GM23338 (cell line): ENCODE measurements at regions not wholly inside any gene's neighbourhood (a gene's known extent, or its start where the extent isn't known, plus 50 kb on each side); places are given as distances from the start of the nearest gene placed in this dataset.

Source experiments
- ATAC-seq: fragments of 200-7000 bp; cut with Tn5 transposase; 3 replicates; pipeline ENCODE4 v1.9.1; 2020
- DNase-seq: peaks from one replicate; pipeline ENCODE4 v3.0.0-alpha.2; 2015; ENCODE audit warnings: low spot score
- H2AFZ ChIP-seq: fragments of 200-600 bp; sonication (generic); 2 replicates; pipeline ENCODE4 v1.8.0; 2016; ENCODE audit warnings: antibody characterized with exemption, mild to moderate bottlenecking, moderate library complexity
- H3F3A ChIP-seq: fragments of 200-600 bp; sonication (generic); replicated peaks from 2 replicates; pipeline ENCODE4 v1.8.0; 2017; ENCODE audit warnings: antibody characterized with exemption, mixed run types, low read depth
- H3K27ac ChIP-seq: fragments of 200-600 bp; sonication (generic); 2 replicates; pipeline ENCODE4 v1.6.1; 2016; ENCODE audit warnings: low read depth
- H3K27me3 ChIP-seq: fragments of 200-600 bp; sonication (generic); 2 replicates; pipeline ENCODE4 v1.8.0; 2016; ENCODE audit warnings: mild to moderate bottlenecking, mixed run types, moderate library complexity; ENCODE audit not compliant: insufficient read depth
- H3K36me3 ChIP-seq: fragments of 200-600 bp; sonication (generic); 2 replicates; pipeline ENCODE4 v1.8.0; 2016; ENCODE audit warnings: mild to moderate bottlenecking; ENCODE audit not compliant: insufficient read depth
- H3K4me1 ChIP-seq: fragments of 200-600 bp; sonication (generic); 2 replicates; pipeline ENCODE4 v1.8.0; 2016; ENCODE audit warnings: mild to moderate bottlenecking, moderate library complexity; ENCODE audit not compliant: insufficient read depth
- H3K4me2 ChIP-seq: fragments of 200-600 bp; sonication (generic); 2 replicates; pipeline ENCODE4 v1.7.1; 2017; ENCODE audit warnings: mixed run types
- H3K4me3 ChIP-seq: fragments of 200-600 bp; sonication (generic); 2 replicates; pipeline ENCODE4 v1.6.1; 2016; ENCODE audit warnings: mixed run types
- H3K79me2 ChIP-seq: fragments of 200-600 bp; sonication (generic); replicated peaks from 2 replicates; pipeline ENCODE4 v1.8.0; 2017; ENCODE audit warnings: mild to moderate bottlenecking; ENCODE audit not compliant: insufficient read depth
- H3K9me2 ChIP-seq: fragments of 200-600 bp; sonication (generic); 2 replicates; pipeline ENCODE4 v1.8.0; 2017; ENCODE audit not compliant: insufficient read depth
- H4K20me1 ChIP-seq: fragments of 200-600 bp; sonication (generic); replicated peaks from 2 replicates; pipeline ENCODE4 v1.8.0; 2017; ENCODE audit warnings: mild to moderate bottlenecking; ENCODE audit not compliant: insufficient read depth
- H3K27ac Mint-ChIP-seq: 2 replicates; pipeline ENCODE4 v1.8.0; 2020; ENCODE audit warnings: inconsistent platforms, mild to moderate bottlenecking, moderate library complexity, mixed read lengths
- H3K27me3 Mint-ChIP-seq: 3 replicates; pipeline ENCODE4 v1.8.0; 2022; ENCODE audit warnings: low read depth, mild to moderate bottlenecking, moderate library complexity, mixed read lengths, inconsistent platforms; ENCODE audit not compliant: insufficient read depth, poor library complexity
- H3K36me3 Mint-ChIP-seq: 3 replicates; pipeline ENCODE4 v1.8.0; 2021; ENCODE audit warnings: low read depth, mild to moderate bottlenecking, inconsistent platforms, moderate library complexity, mixed read lengths
- H3K4me1 Mint-ChIP-seq: 3 replicates; pipeline ENCODE4 v1.8.0; 2020; ENCODE audit warnings: mild to moderate bottlenecking, inconsistent platforms, mixed read lengths
- H3K4me3 Mint-ChIP-seq: 3 replicates; pipeline ENCODE4 v1.8.0; 2021; ENCODE audit warnings: moderate library complexity, mild to moderate bottlenecking, inconsistent platforms, mixed read lengths
- H3K9me3 Mint-ChIP-seq: 3 replicates; pipeline ENCODE4 v1.8.0; 2020; ENCODE audit warnings: moderate library complexity, mild to moderate bottlenecking, inconsistent platforms, mixed read lengths
- CREB1 ChIP-seq: fragments of 250-450 bp; sonication (Bioruptor Pico); IDR thresholded peaks from 2 replicates; pipeline ENCODE4 v1.5.0; 2020; ENCODE audit warnings: low read depth, mild to moderate bottlenecking, moderate library complexity
- CTCF ChIP-seq, 2 experiments: fragments of 200-600 bp in 1 of 2; sonication (generic) in 1 of 2; conservative IDR thresholded peaks; 2 replicates each; pipeline versions ENCODE4 v1.5.1 to v1.6.1; 2016 to 2017; ENCODE audit warnings: antibody characterized with exemption in 2 of 2, low read depth in 2 of 2, mild to moderate bottlenecking in 2 of 2, moderate library complexity in 1 of 2
- EZH2phosphoT487 ChIP-seq: fragments of 200-600 bp; sonication (generic); IDR thresholded peaks from one replicate; pipeline ENCODE4 v1.8.1; 2018; ENCODE audit warnings: antibody characterized with exemption; ENCODE audit not compliant: unreplicated experiment
- STAT1 ChIP-seq: IDR thresholded peaks from one replicate; pipeline ENCODE4 v1.6.1; 2016; ENCODE audit warnings: antibody characterized with exemption; ENCODE audit not compliant: unreplicated experiment
- ZNF331 ChIP-seq: fragments of 250-450 bp; sonication (Bioruptor Pico); IDR thresholded peaks from 2 replicates; pipeline ENCODE4 v1.5.0; 2020; ENCODE audit warnings: low read depth, mild to moderate bottlenecking, moderate library complexity
- TF ChIP-seq, protein P1 (sequence below): IDR thresholded peaks from 2 replicates; pipeline ENCODE4 v1.6.1; 2016; ENCODE audit warnings: antibody characterized with exemption
- TF ChIP-seq, protein P2 (sequence below): fragments of 250-450 bp; sonication (Bioruptor Pico); IDR thresholded peaks from 2 replicates; pipeline ENCODE4 v1.5.0; 2020; ENCODE audit warnings: mild to moderate bottlenecking, moderate library complexity
- TF ChIP-seq, protein P3 (sequence below): IDR thresholded peaks from one replicate; pipeline ENCODE4 v1.6.1; 2018; ENCODE audit warnings: antibody characterized with exemption; ENCODE audit not compliant: unreplicated experiment

DNA sequence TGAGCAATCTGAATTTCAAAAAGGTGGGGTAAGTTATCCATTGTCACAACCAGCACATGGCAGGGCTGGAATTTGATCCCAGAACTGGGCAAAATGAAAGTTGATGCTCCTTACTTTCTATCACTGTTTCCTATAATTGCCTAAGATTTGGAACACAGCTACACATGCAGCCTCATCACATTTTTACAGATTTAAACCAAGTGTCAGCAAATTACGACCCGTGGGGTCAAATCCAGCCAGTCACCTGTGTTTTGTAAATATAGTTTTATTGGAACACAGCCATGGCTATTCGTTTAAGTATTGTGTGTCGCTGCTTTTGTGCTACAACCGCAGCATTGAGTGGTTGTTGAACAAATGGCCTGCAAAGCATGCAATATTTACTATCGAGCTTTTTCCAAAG, 94.3 kb downstream of the SREK1 start:
- DNase-seq (no peak), ATAC-seq (no peak)
- H3K4me1 Mint-ChIP-seq, result peaks cover 3% of the 10 kb centered on the region
- TF ChIP-seq CTCF (conservative IDR thresholded peaks at IDR 0.05; ENCODE audit: low read depth in 2 of 2) (no peak), EZH2phosphoT487 (no peak), ZNF331 (no peak), CREB1 (CRISPR knock-in tag) (no peak), STAT1 (no peak)
- TF ChIP-seq, protein P1, sequence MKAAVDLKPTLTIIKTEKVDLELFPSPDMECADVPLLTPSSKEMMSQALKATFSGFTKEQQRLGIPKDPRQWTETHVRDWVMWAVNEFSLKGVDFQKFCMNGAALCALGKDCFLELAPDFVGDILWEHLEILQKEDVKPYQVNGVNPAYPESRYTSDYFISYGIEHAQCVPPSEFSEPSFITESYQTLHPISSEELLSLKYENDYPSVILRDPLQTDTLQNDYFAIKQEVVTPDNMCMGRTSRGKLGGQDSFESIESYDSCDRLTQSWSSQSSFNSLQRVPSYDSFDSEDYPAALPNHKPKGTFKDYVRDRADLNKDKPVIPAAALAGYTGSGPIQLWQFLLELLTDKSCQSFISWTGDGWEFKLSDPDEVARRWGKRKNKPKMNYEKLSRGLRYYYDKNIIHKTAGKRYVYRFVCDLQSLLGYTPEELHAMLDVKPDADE, result no peak
- TF ChIP-seq, protein P2, sequence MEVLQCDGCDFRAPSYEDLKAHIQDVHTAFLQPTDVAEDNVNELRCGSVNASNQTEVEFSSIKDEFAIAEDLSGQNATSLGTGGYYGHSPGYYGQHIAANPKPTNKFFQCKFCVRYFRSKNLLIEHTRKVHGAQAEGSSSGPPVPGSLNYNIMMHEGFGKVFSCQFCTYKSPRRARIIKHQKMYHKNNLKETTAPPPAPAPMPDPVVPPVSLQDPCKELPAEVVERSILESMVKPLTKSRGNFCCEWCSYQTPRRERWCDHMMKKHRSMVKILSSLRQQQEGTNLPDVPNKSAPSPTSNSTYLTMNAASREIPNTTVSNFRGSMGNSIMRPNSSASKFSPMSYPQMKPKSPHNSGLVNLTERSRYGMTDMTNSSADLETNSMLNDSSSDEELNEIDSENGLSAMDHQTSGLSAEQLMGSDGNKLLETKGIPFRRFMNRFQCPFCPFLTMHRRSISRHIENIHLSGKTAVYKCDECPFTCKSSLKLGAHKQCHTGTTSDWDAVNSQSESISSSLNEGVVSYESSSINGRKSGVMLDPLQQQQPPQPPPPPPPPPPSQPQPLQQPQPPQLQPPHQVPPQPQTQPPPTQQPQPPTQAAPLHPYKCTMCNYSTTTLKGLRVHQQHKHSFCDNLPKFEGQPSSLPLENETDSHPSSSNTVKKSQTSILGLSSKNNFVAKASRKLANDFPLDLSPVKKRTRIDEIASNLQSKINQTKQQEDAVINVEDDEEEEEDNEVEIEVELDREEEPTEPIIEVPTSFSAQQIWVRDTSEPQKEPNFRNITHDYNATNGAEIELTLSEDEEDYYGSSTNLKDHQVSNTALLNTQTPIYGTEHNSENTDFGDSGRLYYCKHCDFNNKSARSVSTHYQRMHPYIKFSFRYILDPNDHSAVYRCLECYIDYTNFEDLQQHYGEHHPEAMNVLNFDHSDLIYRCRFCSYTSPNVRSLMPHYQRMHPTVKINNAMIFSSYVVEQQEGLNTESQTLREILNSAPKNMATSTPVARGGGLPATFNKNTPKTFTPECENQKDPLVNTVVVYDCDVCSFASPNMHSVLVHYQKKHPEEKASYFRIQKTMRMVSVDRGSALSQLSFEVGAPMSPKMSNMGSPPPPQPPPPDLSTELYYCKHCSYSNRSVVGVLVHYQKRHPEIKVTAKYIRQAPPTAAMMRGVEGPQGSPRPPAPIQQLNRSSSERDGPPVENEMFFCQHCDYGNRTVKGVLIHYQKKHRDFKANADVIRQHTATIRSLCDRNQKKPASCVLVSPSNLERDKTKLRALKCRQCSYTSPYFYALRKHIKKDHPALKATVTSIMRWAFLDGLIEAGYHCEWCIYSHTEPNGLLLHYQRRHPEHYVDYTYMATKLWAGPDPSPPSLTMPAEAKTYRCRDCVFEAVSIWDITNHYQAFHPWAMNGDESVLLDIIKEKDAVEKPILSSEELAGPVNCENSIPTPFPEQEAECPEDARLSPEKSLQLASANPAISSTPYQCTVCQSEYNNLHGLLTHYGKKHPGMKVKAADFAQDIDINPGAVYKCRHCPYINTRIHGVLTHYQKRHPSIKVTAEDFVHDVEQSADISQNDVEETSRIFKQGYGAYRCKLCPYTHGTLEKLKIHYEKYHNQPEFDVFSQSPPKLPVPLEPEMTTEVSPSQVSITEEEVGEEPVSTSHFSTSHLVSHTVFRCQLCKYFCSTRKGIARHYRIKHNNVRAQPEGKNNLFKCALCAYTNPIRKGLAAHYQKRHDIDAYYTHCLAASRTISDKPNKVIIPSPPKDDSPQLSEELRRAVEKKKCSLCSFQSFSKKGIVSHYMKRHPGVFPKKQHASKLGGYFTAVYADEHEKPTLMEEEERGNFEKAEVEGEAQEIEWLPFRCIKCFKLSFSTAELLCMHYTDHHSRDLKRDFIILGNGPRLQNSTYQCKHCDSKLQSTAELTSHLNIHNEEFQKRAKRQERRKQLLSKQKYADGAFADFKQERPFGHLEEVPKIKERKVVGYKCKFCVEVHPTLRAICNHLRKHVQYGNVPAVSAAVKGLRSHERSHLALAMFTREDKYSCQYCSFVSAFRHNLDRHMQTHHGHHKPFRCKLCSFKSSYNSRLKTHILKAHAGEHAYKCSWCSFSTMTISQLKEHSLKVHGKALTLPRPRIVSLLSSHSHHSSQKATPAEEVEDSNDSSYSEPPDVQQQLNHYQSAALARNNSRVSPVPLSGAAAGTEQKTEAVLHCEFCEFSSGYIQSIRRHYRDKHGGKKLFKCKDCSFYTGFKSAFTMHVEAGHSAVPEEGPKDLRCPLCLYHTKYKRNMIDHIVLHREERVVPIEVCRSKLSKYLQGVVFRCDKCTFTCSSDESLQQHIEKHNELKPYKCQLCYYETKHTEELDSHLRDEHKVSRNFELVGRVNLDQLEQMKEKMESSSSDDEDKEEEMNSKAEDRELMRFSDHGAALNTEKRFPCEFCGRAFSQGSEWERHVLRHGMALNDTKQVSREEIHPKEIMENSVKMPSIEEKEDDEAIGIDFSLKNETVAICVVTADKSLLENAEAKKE, result no peak
- TF ChIP-seq, protein P3, sequence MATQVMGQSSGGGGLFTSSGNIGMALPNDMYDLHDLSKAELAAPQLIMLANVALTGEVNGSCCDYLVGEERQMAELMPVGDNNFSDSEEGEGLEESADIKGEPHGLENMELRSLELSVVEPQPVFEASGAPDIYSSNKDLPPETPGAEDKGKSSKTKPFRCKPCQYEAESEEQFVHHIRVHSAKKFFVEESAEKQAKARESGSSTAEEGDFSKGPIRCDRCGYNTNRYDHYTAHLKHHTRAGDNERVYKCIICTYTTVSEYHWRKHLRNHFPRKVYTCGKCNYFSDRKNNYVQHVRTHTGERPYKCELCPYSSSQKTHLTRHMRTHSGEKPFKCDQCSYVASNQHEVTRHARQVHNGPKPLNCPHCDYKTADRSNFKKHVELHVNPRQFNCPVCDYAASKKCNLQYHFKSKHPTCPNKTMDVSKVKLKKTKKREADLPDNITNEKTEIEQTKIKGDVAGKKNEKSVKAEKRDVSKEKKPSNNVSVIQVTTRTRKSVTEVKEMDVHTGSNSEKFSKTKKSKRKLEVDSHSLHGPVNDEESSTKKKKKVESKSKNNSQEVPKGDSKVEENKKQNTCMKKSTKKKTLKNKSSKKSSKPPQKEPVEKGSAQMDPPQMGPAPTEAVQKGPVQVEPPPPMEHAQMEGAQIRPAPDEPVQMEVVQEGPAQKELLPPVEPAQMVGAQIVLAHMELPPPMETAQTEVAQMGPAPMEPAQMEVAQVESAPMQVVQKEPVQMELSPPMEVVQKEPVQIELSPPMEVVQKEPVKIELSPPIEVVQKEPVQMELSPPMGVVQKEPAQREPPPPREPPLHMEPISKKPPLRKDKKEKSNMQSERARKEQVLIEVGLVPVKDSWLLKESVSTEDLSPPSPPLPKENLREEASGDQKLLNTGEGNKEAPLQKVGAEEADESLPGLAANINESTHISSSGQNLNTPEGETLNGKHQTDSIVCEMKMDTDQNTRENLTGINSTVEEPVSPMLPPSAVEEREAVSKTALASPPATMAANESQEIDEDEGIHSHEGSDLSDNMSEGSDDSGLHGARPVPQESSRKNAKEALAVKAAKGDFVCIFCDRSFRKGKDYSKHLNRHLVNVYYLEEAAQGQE, result no peak
- H3K27me3 ChIP-seq, result no peaks in the 10 kb centered on the region
- no peak overlapping the region for H3K27ac ChIP-seq
- H3K27ac Mint-ChIP-seq, result no peak overlapping the region
- no peak overlapping the region for H3K4me3 ChIP-seq
- H3K9me3 Mint-ChIP-seq, result no peaks in the 10 kb centered on the region
- no peak overlapping the region for H3K4me2 ChIP-seq
- H2AFZ ChIP-seq, result no peak overlapping the region
- H3F3A ChIP-seq, result no peaks in the 10 kb centered on the region
- H3K36me3 Mint-ChIP-seq, result no peaks in the 10 kb centered on the region; the same call in 2 of the 3 replicates
- H4K20me1 ChIP-seq, result no peaks in the 10 kb centered on the region
- H3K4me1 ChIP-seq, result peaks cover 5% of the 10 kb centered on the region
- H3K79me2 ChIP-seq, result no peaks in the 10 kb centered on the region
- 0 out of 2 replicates have a peak, but pooled peaks cover 3% of the 10 kb centered on the region for H3K9me2 ChIP-seq
- peaks cover 2% of the 10 kb centered on the region for H3K27me3 Mint-ChIP-seq
- H3K36me3 ChIP-seq, result no peaks in the 10 kb centered on the region
- no peak overlapping the region for H3K4me3 Mint-ChIP-seq
